Prostate gland (tissue), 2 donors: ENCODE measurements at regions not wholly inside any gene's neighbourhood (a gene's known extent, or its start where the extent isn't known, plus 50 kb on each side); places are given as distances from the start of the nearest gene placed in this dataset.
A peak's percentile ranks its signal among the peaks of the same experiment; 100 is the strongest.

ENCODE experiments used
- DNase-seq: peaks from one replicate; pipeline ENCODE4 v3.0.0-alpha.2; 2019; ENCODE audit warnings: low spot score
- H3K27ac ChIP-seq, 2 donors: fragments of 200-600 bp; sonication (generic); 2 replicates each; pipeline ENCODE4 v1.5.1; 2017 to 2019
- H3K27me3 ChIP-seq: fragments of 200-600 bp; sonication (generic); replicated peaks from 2 replicates; pipeline ENCODE4 v1.5.1; 2019; ENCODE audit not compliant: insufficient read depth
- H3K36me3 ChIP-seq, 2 donors: fragments of 200-600 bp; sonication (generic); 1 replicate in 1 of 2; 2 replicates in 1 of 2; pipeline versions ENCODE4 v1.5.1 to v1.8.1; 2017 to 2019
- H3K4me1 ChIP-seq: fragments of 200-600 bp; sonication (generic); replicated peaks from 2 replicates; pipeline ENCODE4 v1.5.1; 2019
- H3K4me3 ChIP-seq, 2 donors: fragments of 200-600 bp; sonication (generic); 2 replicates each; pipeline ENCODE4 v1.5.1; 2017 to 2019
- H3K9me3 ChIP-seq: fragments of 200-600 bp; sonication (generic); 2 replicates; pipeline ENCODE4 v1.5.1; 2017
- CTCF ChIP-seq, 4 experiments: fragments of 200-600 bp in 2 of 4; fragments of 450-650 bp in 2 of 4; sonication (generic) in 2 of 4; IDR thresholded peaks; 1 replicate in 3 of 4; 2 replicates in 1 of 4; pipeline ENCODE4 v1.5.1; 2016 to 2019; ENCODE audit warnings: antibody characterized with exemption in 4 of 4, mild to moderate bottlenecking in 2 of 4, moderate library complexity in 2 of 4
- POLR2A ChIP-seq: fragments of 450-650 bp; IDR thresholded peaks from one replicate; pipeline ENCODE4 v1.6.1; 2016; ENCODE audit warnings: antibody characterized with exemption, mild to moderate bottlenecking
- POLR2AphosphoS5 ChIP-seq: sonication (generic); formaldehyde crosslinking; IDR thresholded peaks from one replicate; pipeline ENCODE4 v1.6.1; 2017; ENCODE audit warnings: antibody characterized with exemption
- WGBS: methylation state at CpG from one replicate; pipeline ENCODE4 v1.1.5; 2018; 5-methylcytosine and 5-hydroxymethylcytosine counted together
- intact Hi-C: fragments of 100-400 bp; cut with DNase I; formaldehyde crosslinking; loops from one replicate; pipeline ENCODE4 v1.14.2; 2022

DNA sequence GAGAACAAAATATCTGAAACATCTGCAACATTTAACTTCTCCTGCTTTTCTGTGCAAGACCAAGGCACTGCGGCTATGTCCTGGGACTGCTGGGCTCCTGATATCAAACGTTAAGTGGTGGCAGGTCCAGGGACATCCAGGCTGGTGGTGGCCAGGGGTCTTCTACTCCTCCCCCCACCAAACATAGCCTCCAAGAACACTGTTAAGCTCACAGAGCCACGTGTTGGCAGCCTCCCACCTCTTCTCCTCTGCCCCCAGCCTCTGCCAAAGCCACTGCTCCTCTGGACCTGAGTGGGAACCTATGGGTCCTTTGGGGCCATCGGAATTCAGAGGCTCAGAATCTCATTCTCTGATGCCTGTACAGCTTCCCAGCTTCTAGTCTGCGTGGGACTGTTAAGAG lies 325.7 kb downstream of the ARRDC4 start:
- no peak for TF ChIP-seq POLR2AphosphoS5
- TF ChIP-seq CTCF (IDR thresholded peaks at IDR 0.05), result no peak
- TF ChIP-seq POLR2A, result no peak
- DNase-seq, result no peak
- H3K36me3 ChIP-seq, result no peaks in the 10 kb centered on the region
- intact Hi-C loops, result loop anchor here (10.0 kb wide), 1 partner anchor 201 kb away; no protein-coding TSS in a partner anchor
- no peaks in the 10 kb centered on the region for H3K9me3 ChIP-seq
- H3K4me1 ChIP-seq, result no peaks in the 10 kb centered on the region
- H3K27ac ChIP-seq, result no peak overlapping the region
- WGBS, result 81% methylated on average over 5 of the region's 5 CpGs
- H3K4me3 ChIP-seq, result no peak overlapping the region
- no peaks in the 10 kb centered on the region for H3K27me3 ChIP-seq

- no peak for DNase-seq
- Histone ChIP-seq H3K4me3 (no peak overlapping the region), H3K36me3 (no peaks in the 10 kb centered on the region), H3K9me3 (no peaks in the 10 kb centered on the region), H3K27ac (no peak overlapping the region), H3K4me1 (no peaks in the 10 kb centered on the region), H3K27me3 (no peaks in the 10 kb centered on the region)
- WGBS, result 84% methylated on average over 3 of the region's 3 CpGs
- intact Hi-C loops, result loop anchor here (10.0 kb wide), 1 partner anchor 202 kb away; no protein-coding TSS in a partner anchor
- TF ChIP-seq CTCF (IDR thresholded peaks at IDR 0.05) (no peak), POLR2A (no peak), POLR2AphosphoS5 (no peak)
Observed at GRCh38 chr15:98286831-98287230, 326.3 kb downstream of the ARRDC4 start.

DNA sequence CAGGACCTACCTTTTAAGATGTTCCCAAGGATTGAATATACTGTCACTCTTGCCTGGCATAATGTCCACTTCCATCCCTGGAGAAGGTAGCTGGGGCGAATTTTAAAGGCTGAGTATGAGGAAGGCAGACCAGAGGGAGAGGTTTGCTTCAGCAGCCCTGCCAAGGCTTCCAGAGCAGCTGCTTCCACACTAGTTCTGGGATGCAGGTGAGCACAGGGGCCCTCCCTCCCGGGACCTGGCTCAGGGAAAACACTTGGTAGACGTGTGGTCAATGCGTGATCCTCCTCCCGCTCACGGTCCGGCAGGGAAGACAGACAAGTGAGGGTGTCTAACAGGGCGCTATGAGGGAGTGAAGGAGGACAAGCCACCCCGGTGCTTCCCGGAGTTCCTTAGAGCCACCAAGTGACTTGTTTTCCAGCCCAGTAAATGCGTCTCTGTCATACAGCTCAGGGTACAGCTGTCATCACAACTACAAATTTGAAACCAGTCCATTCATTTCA lies 327.6 kb downstream of the ARRDC4 start:
- no peak for DNase-seq
- H3K9me3 ChIP-seq, result no peaks in the 10 kb centered on the region
- peaks cover 6% of the 10 kb centered on the region for H3K4me1 ChIP-seq
- 86% methylated on average over 11 of the region's 11 CpGs for WGBS
- intact Hi-C loops, result loop anchor here (10.0 kb wide), 1 partner anchor 203 kb away; no protein-coding TSS in a partner anchor
- no peak overlapping the region for H3K4me3 ChIP-seq
- H3K27ac ChIP-seq, result no peak overlapping the region
- H3K36me3 ChIP-seq, result no peaks in the 10 kb centered on the region
- TF ChIP-seq POLR2A (no peak), POLR2AphosphoS5 (no peak), CTCF (IDR thresholded peaks at IDR 0.05) (no peak)
- H3K27me3 ChIP-seq, result no peaks in the 10 kb centered on the region

DNA sequence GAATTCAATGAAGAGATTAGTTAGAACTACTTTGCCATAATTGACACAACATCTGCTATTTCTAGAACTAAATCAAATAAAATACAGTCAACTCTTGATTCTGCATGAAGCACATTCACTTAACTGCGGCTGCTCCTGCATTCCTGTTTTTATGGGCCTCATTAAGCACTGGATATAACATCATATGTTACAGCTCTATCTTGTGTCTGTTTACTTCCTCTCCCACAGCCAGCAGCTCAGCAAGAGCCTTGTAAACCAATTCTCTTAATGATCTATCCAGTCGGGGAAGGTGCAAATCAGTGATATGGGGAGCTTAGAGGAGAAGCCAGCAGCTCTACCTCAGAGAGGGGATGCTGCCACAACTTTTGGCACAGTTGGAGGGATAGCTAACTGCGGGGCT lies 329.2 kb downstream of the ARRDC4 start:
- Histone ChIP-seq H3K36me3 (no peaks in the 10 kb centered on the region), H3K4me3 (no peak overlapping the region), H3K9me3 (no peaks in the 10 kb centered on the region), H3K27ac (no peak overlapping the region), H3K27me3 (no peaks in the 10 kb centered on the region), H3K4me1 (peaks cover 6% of the 10 kb centered on the region)
- DNase-seq, result no peak
- TF ChIP-seq POLR2AphosphoS5, result no peak
- TF ChIP-seq POLR2A, result no peak
- TF ChIP-seq CTCF (IDR thresholded peaks at IDR 0.05), result no peak
- WGBS, result 21% methylated on average over 3 of the region's 3 CpGs
- intact Hi-C loops, result loop anchor here (10.0 kb wide), 1 partner anchor 205 kb away; no protein-coding TSS in a partner anchor

DNA sequence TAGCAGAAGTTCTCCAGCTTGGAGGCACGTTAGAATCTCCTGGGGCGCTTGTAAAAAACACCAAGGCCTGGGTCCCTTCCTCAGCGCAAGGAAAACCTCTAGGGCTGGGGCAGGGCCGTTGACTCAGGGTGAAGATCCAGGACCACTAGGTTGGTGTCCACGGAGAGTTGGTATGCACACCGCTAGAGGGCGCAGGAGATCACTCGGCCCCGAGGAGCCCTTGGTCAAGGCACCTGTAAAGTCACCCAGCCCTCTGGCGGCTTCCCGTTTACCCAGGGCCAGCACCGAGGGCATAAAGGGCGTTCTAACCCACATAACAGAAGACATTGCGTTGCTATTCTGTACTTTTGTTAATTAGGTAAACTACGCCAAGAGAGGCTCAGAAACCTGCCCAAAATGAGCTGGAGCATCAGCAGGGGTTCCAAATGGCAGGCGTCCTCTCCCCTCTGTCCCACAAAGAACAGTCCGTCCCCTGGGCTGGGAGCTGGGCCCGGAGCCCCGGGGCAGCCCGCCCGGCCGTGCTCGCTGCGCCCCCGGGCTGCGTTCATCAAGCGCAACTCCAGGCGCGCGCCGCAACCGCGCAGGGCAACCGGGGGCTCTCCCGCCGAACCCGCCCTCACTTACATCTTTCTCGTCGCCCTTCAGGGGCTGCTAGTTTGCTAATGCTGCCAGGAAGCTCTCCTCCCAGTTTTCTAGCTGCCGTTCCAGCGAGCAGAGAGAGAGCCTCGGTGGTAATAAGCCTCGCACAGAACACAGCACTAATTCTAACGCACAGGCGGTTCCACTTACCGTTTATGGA lies 332.1 kb downstream of the ARRDC4 start:
- H3K27me3 ChIP-seq, result no peaks in the 10 kb centered on the region
- no peak overlapping the region for H3K4me3 ChIP-seq
- H3K9me3 ChIP-seq, result no peaks in the 10 kb centered on the region
- no peaks in the 10 kb centered on the region for H3K36me3 ChIP-seq
- TF ChIP-seq CTCF (IDR thresholded peaks at IDR 0.05) (peak; percentile 10 to 47 (median 33)), POLR2AphosphoS5 (no peak)
- peaks cover 6% of the 10 kb centered on the region for H3K4me1 ChIP-seq
- 3% methylated on average over 40 of the region's 46 CpGs for WGBS
- peak; percentile 8 for DNase-seq
- intact Hi-C loops, result no loop called here
- H3K27ac ChIP-seq, result no peak overlapping the region
